Breast epithelium (tissue), 4 donors: ENCODE measurements at regions not wholly inside any gene's neighbourhood (a gene's known extent, or its start where the extent isn't known, plus 50 kb on each side); places are given as distances from the start of the nearest gene placed in this dataset.

Experiments
- DNase-seq, 2 donors: peaks; one replicate each; pipeline ENCODE4 v3.0.0-alpha.2; 2019; ENCODE audit warnings: low spot score in 2 of 2
- H3K27ac ChIP-seq, 2 donors: fragments of 200-600 bp; sonication (generic) in 1 of 2; one replicate each; pipeline ENCODE4 v1.5.1; 2016 to 2019; ENCODE audit warnings: mild to moderate bottlenecking in 1 of 2
- H3K27me3 ChIP-seq, 2 donors: fragments of 200-600 bp; sonication (generic) in 1 of 2; one replicate each; pipeline versions ENCODE4 v1.5.1 to v1.6.0; 2017 to 2019; ENCODE audit warnings: control low read depth in 1 of 2, mild to moderate bottlenecking in 1 of 2
- H3K36me3 ChIP-seq: fragments of 200-600 bp; one replicate; pipeline ENCODE4 v1.5.1; 2019
- H3K4me1 ChIP-seq, 2 donors: fragments of 200-600 bp; sonication (generic); one replicate each; pipeline ENCODE4 v1.5.1; 2016 to 2019; ENCODE audit warnings: control low read depth in 1 of 2
- H3K4me3 ChIP-seq, 3 donors: fragments of 200-600 bp; sonication (generic); 1 replicate in 2 of 3; 2 replicates in 1 of 3; pipeline ENCODE4 v1.5.1; 2016 to 2019; ENCODE audit warnings: mild to moderate bottlenecking in 3 of 3, moderate library complexity in 2 of 3
- H3K9me3 ChIP-seq, 2 donors: fragments of 200-600 bp; sonication (generic) in 1 of 2; one replicate each; pipeline ENCODE4 v1.5.1; 2016 to 2019; ENCODE audit warnings: control low read depth in 1 of 2
- POLR2A ChIP-seq: fragments of 450-650 bp; IDR thresholded peaks from one replicate; pipeline ENCODE4 v1.6.1; 2016; ENCODE audit warnings: antibody characterized with exemption, mild to moderate bottlenecking, moderate library complexity
- POLR2AphosphoS5 ChIP-seq, 3 donors: sonication (generic); formaldehyde crosslinking; IDR thresholded peaks; one replicate each; pipeline ENCODE4 v1.6.1; 2017; ENCODE audit warnings: antibody characterized with exemption in 3 of 3
- intact Hi-C: fragments of 100-400 bp; cut with DNase I; formaldehyde crosslinking; loops from one replicate; pipeline ENCODE4 v1.15.1; 2023; ENCODE audit warnings: low total_unique reads
- TF ChIP-seq, protein P1 (sequence below), 3 donors: fragments of 450-650 bp; IDR thresholded peaks; one replicate each; pipeline ENCODE4 v1.5.1; 2016 to 2017; ENCODE audit warnings: antibody characterized with exemption in 3 of 3, mild to moderate bottlenecking in 3 of 3, moderate library complexity in 3 of 3

DNA sequence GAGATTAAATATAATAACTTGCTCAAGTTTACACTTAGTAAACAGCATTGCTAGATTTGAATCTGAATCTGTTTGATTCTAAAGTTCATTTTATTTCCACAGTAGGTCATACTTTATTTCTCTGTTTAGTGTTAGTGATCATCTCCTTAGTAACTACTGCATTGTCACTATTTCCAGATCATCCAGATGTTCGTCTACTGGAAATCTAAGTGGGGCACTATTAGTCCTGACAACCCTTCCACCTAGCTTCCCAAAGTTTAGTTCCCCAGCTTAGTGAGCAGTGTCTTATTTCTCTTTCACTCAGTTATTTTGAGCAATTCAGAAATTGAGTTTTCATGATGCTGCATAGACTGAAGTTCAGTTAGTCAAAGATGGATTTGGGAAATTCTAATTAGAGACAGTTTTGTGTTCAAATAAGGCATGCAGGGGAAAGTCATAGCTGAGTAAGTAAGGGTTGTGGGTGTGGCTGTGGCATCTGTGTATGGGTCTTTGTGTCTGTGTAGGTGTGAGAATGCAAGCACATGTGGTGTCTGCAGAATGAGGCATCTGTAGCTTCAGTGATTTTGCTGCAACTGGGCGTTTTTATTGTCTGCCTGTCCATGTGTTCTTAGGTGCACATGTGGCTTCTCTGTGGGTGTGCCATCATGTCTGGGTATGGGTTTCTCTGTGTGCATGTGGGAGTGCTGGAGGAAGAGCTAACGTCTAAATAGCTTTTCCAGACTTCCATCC lies 107.3 kb downstream of the NTMT2 start:
- Histone ChIP-seq H3K4me1 (no peaks in the 10 kb centered on the region), H3K36me3 (no peaks in the 10 kb centered on the region), H3K27me3 (no peaks in the 10 kb centered on the region), H3K27ac (no peak overlapping the region), H3K9me3 (peaks cover 0 to 6% of the 10 kb centered on the region in 2 donors), H3K4me3 (no peak overlapping the region)
- TF ChIP-seq POLR2AphosphoS5 (IDR thresholded peaks at IDR 0.05) (no peak), POLR2A (no peak)
- TF ChIP-seq, protein P1, sequence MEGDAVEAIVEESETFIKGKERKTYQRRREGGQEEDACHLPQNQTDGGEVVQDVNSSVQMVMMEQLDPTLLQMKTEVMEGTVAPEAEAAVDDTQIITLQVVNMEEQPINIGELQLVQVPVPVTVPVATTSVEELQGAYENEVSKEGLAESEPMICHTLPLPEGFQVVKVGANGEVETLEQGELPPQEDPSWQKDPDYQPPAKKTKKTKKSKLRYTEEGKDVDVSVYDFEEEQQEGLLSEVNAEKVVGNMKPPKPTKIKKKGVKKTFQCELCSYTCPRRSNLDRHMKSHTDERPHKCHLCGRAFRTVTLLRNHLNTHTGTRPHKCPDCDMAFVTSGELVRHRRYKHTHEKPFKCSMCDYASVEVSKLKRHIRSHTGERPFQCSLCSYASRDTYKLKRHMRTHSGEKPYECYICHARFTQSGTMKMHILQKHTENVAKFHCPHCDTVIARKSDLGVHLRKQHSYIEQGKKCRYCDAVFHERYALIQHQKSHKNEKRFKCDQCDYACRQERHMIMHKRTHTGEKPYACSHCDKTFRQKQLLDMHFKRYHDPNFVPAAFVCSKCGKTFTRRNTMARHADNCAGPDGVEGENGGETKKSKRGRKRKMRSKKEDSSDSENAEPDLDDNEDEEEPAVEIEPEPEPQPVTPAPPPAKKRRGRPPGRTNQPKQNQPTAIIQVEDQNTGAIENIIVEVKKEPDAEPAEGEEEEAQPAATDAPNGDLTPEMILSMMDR (IDR thresholded peaks at IDR 0.05): no peak
- DNase-seq: no peak
- intact Hi-C loops: no loop called here

DNA sequence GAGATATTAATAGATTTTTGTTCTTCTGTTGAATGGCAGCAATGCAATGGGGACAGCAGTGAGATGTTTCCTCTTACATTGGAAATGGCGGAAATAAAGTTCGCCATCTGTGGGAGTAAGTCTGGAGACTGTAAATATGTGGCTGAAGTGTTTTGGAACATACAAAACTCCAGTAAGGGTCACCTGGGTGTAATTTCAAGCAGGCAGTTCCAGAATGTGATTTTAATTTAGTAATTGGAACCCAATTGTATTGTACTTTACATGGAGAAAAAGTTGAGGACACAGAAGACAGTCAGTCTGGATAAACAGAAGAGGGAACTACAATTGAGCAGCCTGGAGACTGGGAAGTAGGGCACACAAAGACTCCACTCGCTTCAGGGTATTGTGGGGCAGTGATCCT lies 108.6 kb downstream of the NTMT2 start:
- H3K36me3 ChIP-seq: no peaks in the 10 kb centered on the region
- intact Hi-C loops: no loop called here
- no peak for DNase-seq

DNA sequence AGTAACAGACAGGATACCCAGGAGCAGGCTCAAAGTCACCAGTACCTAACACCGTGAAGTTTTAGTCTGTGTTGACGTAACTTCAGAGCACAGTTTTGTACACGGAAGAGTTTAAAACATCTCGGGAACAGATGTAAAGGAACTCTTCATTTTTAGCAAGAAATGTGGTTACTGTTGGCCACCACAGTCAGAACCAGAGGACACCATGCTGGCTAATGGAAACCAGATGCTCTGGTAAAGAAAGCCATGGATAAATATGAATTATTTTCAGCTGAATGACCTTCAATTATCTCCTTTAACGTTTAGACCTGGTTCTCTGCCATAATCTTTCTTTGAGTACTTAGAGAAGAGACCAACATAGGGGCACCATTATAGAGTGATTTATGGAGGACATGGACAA lies 115.9 kb downstream of the NTMT2 start:
- Histone ChIP-seq H3K36me3 (no peaks in the 10 kb centered on the region), H3K27ac (peak overlapping the region; percentile 4 to 12), H3K27me3 (no peaks in the 10 kb centered on the region), H3K9me3 (no peaks in the 10 kb centered on the region), H3K4me1 (no peaks in the 10 kb centered on the region), H3K4me3 (no peak overlapping the region)
- no peak for TF ChIP-seq POLR2AphosphoS5 (IDR thresholded peaks at IDR 0.05)
- intact Hi-C loops: no loop called here
- DNase-seq: no peak

More for the DNA sequence above, 108.6 kb downstream of the NTMT2 start:
- peaks cover 0 to 6% of the 10 kb centered on the region in 2 donors for H3K9me3 ChIP-seq
- H3K4me3 ChIP-seq: no peak overlapping the region
- H3K27ac ChIP-seq: no peak overlapping the region
- TF ChIP-seq POLR2A: no peak
- no peak for TF ChIP-seq POLR2AphosphoS5 (IDR thresholded peaks at IDR 0.05)
- TF ChIP-seq, protein P1 (IDR thresholded peaks at IDR 0.05): no peak
- H3K4me1 ChIP-seq: no peaks in the 10 kb centered on the region
- H3K27me3 ChIP-seq: no peaks in the 10 kb centered on the region

DNA sequence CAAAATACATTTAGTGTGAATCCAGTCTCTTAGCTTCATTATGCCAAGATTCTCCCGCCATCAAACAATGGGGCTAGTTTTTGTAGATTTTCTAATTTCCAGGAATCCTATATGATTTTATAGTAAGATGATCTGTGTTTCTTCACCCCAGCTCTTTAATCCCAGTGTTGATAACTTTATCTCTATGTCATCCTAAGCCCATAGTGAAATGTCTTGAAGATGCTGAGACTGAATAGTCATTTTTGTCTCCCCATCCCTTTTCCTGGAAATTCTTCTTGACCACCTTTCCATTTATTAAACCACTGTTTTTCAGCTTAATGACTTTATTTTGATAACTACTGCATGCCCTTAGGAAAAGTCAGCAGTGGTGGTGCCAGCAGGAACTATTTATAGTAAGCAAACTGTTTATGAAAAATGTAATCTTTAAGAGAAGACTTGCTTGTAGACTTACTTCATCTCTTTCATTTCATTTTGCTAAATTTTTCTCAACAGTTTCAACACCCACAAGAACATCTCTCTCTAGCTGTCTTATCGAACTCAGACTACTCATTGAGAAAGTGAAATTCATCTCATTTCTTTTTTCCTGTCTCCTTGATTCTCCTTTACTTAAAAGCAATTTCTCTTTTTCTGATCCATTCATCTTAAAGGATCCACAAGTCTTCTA lies 116.6 kb downstream of the NTMT2 start:
- DNase-seq: no peak
- TF ChIP-seq POLR2A (no peak), POLR2AphosphoS5 (IDR thresholded peaks at IDR 0.05) (no peak)
- TF ChIP-seq, protein P1 (IDR thresholded peaks at IDR 0.05): no peak
- Histone ChIP-seq H3K27me3 (no peaks in the 10 kb centered on the region), H3K4me3 (no peak overlapping the region), H3K27ac (peak overlapping the region in 1 of 2 donors; percentile 12), H3K9me3 (no peaks in the 10 kb centered on the region), H3K4me1 (no peaks in the 10 kb centered on the region), H3K36me3 (no peaks in the 10 kb centered on the region)
- intact Hi-C loops: no loop called here

DNA sequence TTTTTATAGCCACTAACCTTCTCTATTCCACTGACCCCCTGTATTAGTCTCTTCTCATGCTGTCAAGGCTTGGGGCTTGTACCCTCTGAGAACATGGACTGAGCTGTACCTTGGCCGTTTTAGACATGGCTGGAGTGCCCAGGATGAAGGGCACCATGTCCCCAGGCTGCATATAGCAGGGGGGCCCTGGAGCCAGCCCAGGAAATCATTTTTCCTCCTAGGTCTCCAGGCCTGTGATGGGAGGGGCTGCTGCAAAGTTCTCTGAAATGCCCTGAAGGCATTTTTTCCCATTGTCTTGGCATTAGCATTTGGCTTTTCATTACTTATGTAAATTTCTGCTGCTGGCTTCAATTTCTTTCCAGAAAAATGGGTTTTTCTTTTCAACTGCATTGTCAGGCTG lies 119.5 kb downstream of the NTMT2 start:
- no peak overlapping the region for H3K27ac ChIP-seq
- H3K4me1 ChIP-seq: no peaks in the 10 kb centered on the region
- no peaks in the 10 kb centered on the region for H3K27me3 ChIP-seq
- no peaks in the 10 kb centered on the region for H3K9me3 ChIP-seq
- no peak overlapping the region for H3K4me3 ChIP-seq
- no peaks in the 10 kb centered on the region for H3K36me3 ChIP-seq
- TF ChIP-seq POLR2A (no peak), POLR2AphosphoS5 (IDR thresholded peaks at IDR 0.05) (no peak)
- TF ChIP-seq, protein P1 (IDR thresholded peaks at IDR 0.05): no peak
- intact Hi-C loops: no loop called here
- DNase-seq: no peak
